Heart left ventricle (tissue), 16 donors: ENCODE measurements at regions not wholly inside any gene's neighbourhood (a gene's known extent, or its start where the extent isn't known, plus 50 kb on each side); places are given as distances from the start of the nearest gene placed in this dataset.

ENCODE experiments used
- ATAC-seq, 4 donors: fragments of 200-7000 bp; cut with Tn5 transposase; one replicate each; pipeline ENCODE4 v1.9.1; 2020 to 2022; ENCODE audit warnings: moderate library complexity in 4 of 4, mild to moderate bottlenecking in 3 of 4, moderate number of reproducible peaks in 1 of 4
- DNase-seq, 5 donors: peaks; one replicate each; pipeline ENCODE4 v3.0.0-alpha.2; 2020
- H3K27ac ChIP-seq, 12 donors: fragments of 200-600 bp; sonication (generic) in 4 of 12; one replicate each; pipeline versions ENCODE4 v1.5.0 to v1.8.0; 2016 to 2022; ENCODE audit warnings: mild to moderate bottlenecking in 2 of 12
- H3K27me3 ChIP-seq, 9 donors: fragments of 200-600 bp; sonication (generic) in 2 of 9; one replicate each; pipeline versions ENCODE4 v1.5.1 to v1.8.0; 2016 to 2022; ENCODE audit warnings: mild to moderate bottlenecking in 3 of 9
- H3K36me3 ChIP-seq, 9 donors: fragments of 200-600 bp; sonication (generic) in 2 of 9; one replicate each; pipeline versions ENCODE4 v1.5.0 to v1.8.0; 2018 to 2022; ENCODE audit warnings: mild to moderate bottlenecking in 2 of 9
- H3K4me1 ChIP-seq, 12 donors: fragments of 200-600 bp; sonication (generic) in 4 of 12; one replicate each; pipeline versions ENCODE4 v1.5.0 to v1.8.0; 2016 to 2022; ENCODE audit warnings: mild to moderate bottlenecking in 3 of 12
- H3K4me3 ChIP-seq, 12 donors: fragments of 200-600 bp; sonication (generic) in 4 of 12; one replicate each; pipeline versions ENCODE4 v1.5.0 to v1.8.0; 2017 to 2022; ENCODE audit warnings: mild to moderate bottlenecking in 9 of 12, moderate library complexity in 4 of 12
- H3K9me3 ChIP-seq, 12 donors: fragments of 200-600 bp; sonication (generic) in 4 of 12; one replicate each; pipeline versions ENCODE4 v1.5.0 to v1.8.0; 2016 to 2022; ENCODE audit warnings: mild to moderate bottlenecking in 1 of 12
- POLR2A ChIP-seq, 2 donors: fragments of 450-650 bp; IDR thresholded peaks; one replicate each; pipeline ENCODE4 v1.6.1; 2017; ENCODE audit warnings: antibody characterized with exemption in 2 of 2, mild to moderate bottlenecking in 2 of 2, moderate library complexity in 2 of 2
- WGBS, 4 donors: extraction: QIAGEN DNeasy Blood & Tissue Kit in 2 of 4; methylation state at CpG; one replicate each; pipeline versions ENCODE4 v1.1.5 to v1.1.7; 2013 to 2018; 5-methylcytosine and 5-hydroxymethylcytosine counted together
- intact Hi-C, 10 donors: fragments of 100-400 bp; cut with DNase I; formaldehyde crosslinking; loops; one replicate each; pipeline versions ENCODE4 v1.11.1 to v1.14.2; 2022
- TF ChIP-seq, protein P1 (sequence below), 12 donors: fragments of 200-600 bp; sonication (generic) in 4 of 12; IDR thresholded peaks; one replicate each; pipeline versions ENCODE4 v1.5.0 to v1.8.0; 2018 to 2022; ENCODE audit warnings: antibody characterized with exemption in 12 of 12, mild to moderate bottlenecking in 5 of 12
- donor health status: ischemic (EF 13 %, LVEDD 7.1; RV severe dilation, severe dysfunction).
- donor health status: healthy with polysubstance abuse.
- donor health status: DM: no; HTN: yes; CAD: no.
- donor health status: DM: no; HTN: no; CAD: no.
- donor health status: ischemic (EF 25% LVEDD 6.9; RV normal size, moderate dysfunction).
- donor health status: ischemic (EF 25% LVEDD 5.7; RV mildly dilated, moderate dysfunction).
- donor health status: healthy.
- donor health status: DM: yes; HTN: yes; CAD: no.
- donor health status: ischemic (EF 35%, LVEDD 5.7; RV mildly dilated, moderate dysfunction).
- donor health status: nonischemic (EF 11% LVEDD 7.7; RV severe dilation, severe dysfunction).
- donor health status: DM: yes; HTN: yes; CAD: no.
- donor health status: PGD.
- donor health status: ischemic (EF 29% LVEDD 5.4; RV normal size, mild dysfunction).
- donor health status: nonischemic (EF 23%, LVEDD 6.1; RV moderate dilation, normal function).

DNA sequence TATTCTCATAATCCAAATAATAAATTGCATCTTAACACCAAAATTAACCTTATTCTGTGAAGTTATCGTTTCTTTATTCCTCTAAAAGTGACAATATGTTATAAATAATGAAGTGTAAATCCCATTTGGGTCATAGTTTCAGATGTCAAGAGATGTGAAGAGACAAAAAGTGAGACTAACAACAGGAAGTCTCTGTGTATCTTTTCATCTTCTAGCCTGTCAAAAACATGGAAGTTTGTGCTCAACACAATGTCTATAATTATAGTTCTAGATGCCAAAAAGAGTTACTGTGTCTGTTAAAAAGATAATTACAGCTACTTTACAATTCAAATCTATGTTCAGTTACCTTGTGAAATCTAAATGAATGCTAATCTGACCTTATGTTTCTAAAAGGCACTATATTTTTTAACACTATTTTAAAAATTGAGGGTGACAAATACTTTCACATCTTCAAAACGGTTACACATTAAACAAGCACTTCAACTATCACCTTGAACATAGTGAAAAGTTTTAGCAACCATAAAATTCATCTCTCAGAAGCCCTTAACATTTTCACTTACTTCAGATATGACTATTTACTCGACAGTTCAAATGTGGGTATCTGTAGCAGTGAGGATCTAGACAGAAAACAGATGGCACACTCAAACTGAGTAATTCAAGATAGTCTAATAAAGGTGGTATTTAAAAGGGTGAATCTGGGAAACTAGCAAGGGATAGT lies 509.8 kb downstream of the ARAP2 start:
- TF ChIP-seq POLR2A (IDR thresholded peaks at IDR 0.05): no peak
- TF ChIP-seq, protein P1, sequence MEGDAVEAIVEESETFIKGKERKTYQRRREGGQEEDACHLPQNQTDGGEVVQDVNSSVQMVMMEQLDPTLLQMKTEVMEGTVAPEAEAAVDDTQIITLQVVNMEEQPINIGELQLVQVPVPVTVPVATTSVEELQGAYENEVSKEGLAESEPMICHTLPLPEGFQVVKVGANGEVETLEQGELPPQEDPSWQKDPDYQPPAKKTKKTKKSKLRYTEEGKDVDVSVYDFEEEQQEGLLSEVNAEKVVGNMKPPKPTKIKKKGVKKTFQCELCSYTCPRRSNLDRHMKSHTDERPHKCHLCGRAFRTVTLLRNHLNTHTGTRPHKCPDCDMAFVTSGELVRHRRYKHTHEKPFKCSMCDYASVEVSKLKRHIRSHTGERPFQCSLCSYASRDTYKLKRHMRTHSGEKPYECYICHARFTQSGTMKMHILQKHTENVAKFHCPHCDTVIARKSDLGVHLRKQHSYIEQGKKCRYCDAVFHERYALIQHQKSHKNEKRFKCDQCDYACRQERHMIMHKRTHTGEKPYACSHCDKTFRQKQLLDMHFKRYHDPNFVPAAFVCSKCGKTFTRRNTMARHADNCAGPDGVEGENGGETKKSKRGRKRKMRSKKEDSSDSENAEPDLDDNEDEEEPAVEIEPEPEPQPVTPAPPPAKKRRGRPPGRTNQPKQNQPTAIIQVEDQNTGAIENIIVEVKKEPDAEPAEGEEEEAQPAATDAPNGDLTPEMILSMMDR (IDR thresholded peaks at IDR 0.05): no peak
- DNase-seq (no peak), ATAC-seq (no peak)
- intact Hi-C loops: no loop called here
- Histone ChIP-seq H3K27ac (no peak overlapping the region), H3K4me1 (no peaks in the 10 kb centered on the region), H3K36me3 (no peaks in the 10 kb centered on the region), H3K4me3 (no peak overlapping the region), H3K27me3 (no peaks in the 10 kb centered on the region), H3K9me3 (peaks cover 0 to 9% (median 0%) of the 10 kb centered on the region in 12 donors)
- WGBS, 4 donors: 46 to 56% (median 53%) methylated on average over 3 of the region's 3 CpGs

DNA sequence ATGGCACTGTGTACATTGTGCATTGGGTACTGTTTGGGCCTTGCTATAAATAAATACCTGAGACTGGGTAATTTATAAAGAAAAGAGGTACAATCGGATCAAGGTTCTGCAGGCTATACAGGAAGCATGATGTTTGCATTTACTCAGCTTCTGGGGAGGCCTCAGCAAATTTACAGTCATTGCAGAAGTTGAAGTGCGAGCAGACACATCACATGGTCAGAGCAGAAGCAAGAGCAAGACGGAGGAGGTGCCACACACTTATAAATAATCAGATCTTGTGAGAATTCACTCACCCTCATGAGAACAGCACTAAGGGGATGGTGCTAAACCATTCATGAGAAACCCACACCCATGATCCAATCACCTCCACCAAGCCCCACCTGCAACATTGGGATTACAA lies 505.0 kb downstream of the ARAP2 start:
- H3K4me1 ChIP-seq: no peaks in the 10 kb centered on the region
- peaks cover 0 to 14% (median 2%) of the 10 kb centered on the region in 12 donors for H3K9me3 ChIP-seq
- no peak for TF ChIP-seq POLR2A (IDR thresholded peaks at IDR 0.05)
- TF ChIP-seq, protein P1 (IDR thresholded peaks at IDR 0.05): no peak
- ATAC-seq (no peak), DNase-seq (no peak)
- no peaks in the 10 kb centered on the region for H3K27me3 ChIP-seq
- WGBS, 4 donors: 44 to 70% (median 65%) methylated on average over 3 of the region's 3 CpGs
- H3K4me3 ChIP-seq: no peak overlapping the region
- H3K27ac ChIP-seq: no peak overlapping the region
- intact Hi-C loops: no loop called here
- no peaks in the 10 kb centered on the region for H3K36me3 ChIP-seq

DNA sequence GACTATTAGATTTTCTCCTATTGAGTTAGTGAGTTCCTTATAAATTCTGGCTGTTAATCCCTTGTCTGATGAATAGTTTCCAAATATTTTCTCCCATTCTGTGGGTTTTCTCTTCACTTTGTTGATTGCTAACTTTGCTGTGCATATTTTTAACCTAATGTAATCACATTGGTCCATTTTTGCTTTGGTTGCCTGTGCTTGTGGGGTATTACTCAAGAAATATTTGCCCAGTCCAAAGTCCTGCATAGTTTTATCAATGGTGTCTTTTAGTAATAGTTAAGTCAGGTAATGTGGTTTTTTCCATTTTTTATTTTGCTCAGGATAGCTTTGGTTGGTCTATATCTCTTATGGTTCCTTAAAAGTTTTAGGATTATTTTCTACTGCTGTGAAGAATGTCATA lies 490.3 kb downstream of the ARAP2 start:
- no peaks in the 10 kb centered on the region for H3K36me3 ChIP-seq
- no peak for ATAC-seq
- H3K4me1 ChIP-seq: no peaks in the 10 kb centered on the region
- DNase-seq: no peak
- H3K27ac ChIP-seq: no peak overlapping the region
- TF ChIP-seq, protein P1 (IDR thresholded peaks at IDR 0.05): no peak
- TF ChIP-seq POLR2A (IDR thresholded peaks at IDR 0.05): no peak
- no peak overlapping the region for H3K4me3 ChIP-seq
- peaks cover 0 to 7% (median 0%) of the 10 kb centered on the region in 12 donors for H3K9me3 ChIP-seq
- intact Hi-C loops: no loop called here
- no peaks in the 10 kb centered on the region for H3K27me3 ChIP-seq

DNA sequence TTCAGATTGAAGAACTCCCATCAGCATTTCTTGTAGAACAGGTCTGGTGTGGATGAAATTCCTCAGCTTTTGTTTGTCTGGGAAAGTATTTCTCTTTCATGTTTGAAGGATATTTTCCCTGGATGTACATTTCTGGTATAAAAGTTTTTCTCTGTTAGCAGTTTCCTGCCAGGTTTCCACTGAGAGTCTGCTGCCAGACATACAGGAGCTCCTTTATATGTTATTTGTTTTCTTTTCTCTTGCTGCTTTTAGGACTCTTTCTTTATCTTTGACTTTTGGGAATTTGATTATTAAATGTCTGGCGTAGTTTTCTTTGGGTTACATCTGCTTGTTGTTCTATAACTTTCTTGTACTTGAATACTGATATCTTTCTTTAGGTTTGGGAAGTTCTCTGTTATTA lies 486.5 kb downstream of the ARAP2 start:
- intact Hi-C loops: no loop called here
- WGBS, 4 donors: 36 to 57% (median 50%) methylated on average over 1 of the region's 1 CpG
- Histone ChIP-seq H3K27ac (no peak overlapping the region), H3K27me3 (no peaks in the 10 kb centered on the region), H3K36me3 (no peaks in the 10 kb centered on the region), H3K4me3 (no peak overlapping the region), H3K4me1 (no peaks in the 10 kb centered on the region), H3K9me3 (peaks cover 0 to 7% (median 0%) of the 10 kb centered on the region in 12 donors)
- DNase-seq: no peak
- TF ChIP-seq, protein P1 (IDR thresholded peaks at IDR 0.05): no peak
- no peak for TF ChIP-seq POLR2A (IDR thresholded peaks at IDR 0.05)
- ATAC-seq: no peak
